Neural progenitor cell (in vitro differentiated cells): ENCODE measurements at regions not wholly inside any gene's neighbourhood (a gene's known extent, or its start where the extent isn't known, plus 50 kb on each side); places are given as distances from the start of the nearest gene placed in this dataset.

Experiments
- DNase-seq: peaks from one replicate; pipeline ENCODE4 v3.0.0-alpha.2; 2016; ENCODE audit warnings: low spot score
- H2AFZ ChIP-seq: fragments of 200-600 bp; sonication (generic); replicated peaks from 2 replicates; pipeline ENCODE4 v1.6.1; 2016; ENCODE audit warnings: antibody characterized with exemption
- H3F3A ChIP-seq: fragments of 200-600 bp; sonication (generic); 2 replicates; pipeline ENCODE4 v1.6.1; 2016; ENCODE audit warnings: antibody characterized with exemption, low read depth
- H3K27ac ChIP-seq: fragments of 200-600 bp; sonication (generic); 2 replicates; pipeline ENCODE4 v1.5.1; 2016; ENCODE audit warnings: mild to moderate bottlenecking
- H3K27me3 ChIP-seq: fragments of 200-600 bp; sonication (generic); 2 replicates; pipeline ENCODE4 v1.6.1; 2016; ENCODE audit warnings: mild to moderate bottlenecking, moderate library complexity
- H3K36me3 ChIP-seq: fragments of 200-600 bp; sonication (generic); 2 replicates; pipeline ENCODE4 v1.5.1; 2016
- H3K4me1 ChIP-seq: fragments of 200-600 bp; sonication (generic); 2 replicates; pipeline ENCODE4 v1.6.1; 2016; ENCODE audit warnings: mixed run types
- H3K4me2 ChIP-seq: fragments of 200-600 bp; sonication (generic); 2 replicates; pipeline ENCODE4 v1.6.1; 2016
- H3K4me3 ChIP-seq: fragments of 200-600 bp; sonication (generic); 2 replicates; pipeline ENCODE4 v1.5.1; 2016
- H3K79me2 ChIP-seq: fragments of 200-600 bp; sonication (generic); 2 replicates; pipeline ENCODE4 v1.6.1; 2016; ENCODE audit warnings: low read depth
- H3K9ac ChIP-seq: fragments of 200-600 bp; sonication (generic); 2 replicates; pipeline ENCODE4 v1.6.1; 2016
- H3K9me3 ChIP-seq: fragments of 200-600 bp; sonication (generic); 2 replicates; pipeline ENCODE4 v1.5.1; 2016; ENCODE audit warnings: low read depth
- H4K20me1 ChIP-seq: fragments of 200-600 bp; sonication (generic); 2 replicates; pipeline ENCODE4 v1.6.1; 2016; ENCODE audit warnings: low read depth
- H3K27ac Mint-ChIP-seq: 3 replicates; pipeline ENCODE4 v1.8.0; 2021; ENCODE audit warnings: mixed read lengths
- H3K27me3 Mint-ChIP-seq: 2 replicates; pipeline ENCODE4 v1.8.0; 2022; ENCODE audit warnings: low read depth, mild to moderate bottlenecking, inconsistent platforms, moderate library complexity, mixed read lengths; ENCODE audit not compliant: insufficient read depth
- H3K36me3 Mint-ChIP-seq: 3 replicates; pipeline ENCODE4 v1.8.0; 2021; ENCODE audit warnings: mixed read lengths
- H3K4me1 Mint-ChIP-seq: 3 replicates; pipeline ENCODE4 v1.8.0; 2021; ENCODE audit warnings: mixed read lengths
- H3K4me3 Mint-ChIP-seq: 3 replicates; pipeline ENCODE4 v1.8.0; 2021; ENCODE audit warnings: mild to moderate bottlenecking, moderate library complexity, mixed read lengths
- H3K9me3 Mint-ChIP-seq: 3 replicates; pipeline ENCODE4 v1.8.0; 2020; ENCODE audit warnings: mixed read lengths
- CTCF ChIP-seq: fragments of 200-600 bp; sonication (generic); IDR thresholded peaks from 2 replicates; pipeline ENCODE4 v1.5.1; 2017; ENCODE audit warnings: antibody characterized with exemption, mild to moderate bottlenecking
- EZH2 ChIP-seq: fragments of 200-600 bp; sonication (generic); IDR thresholded peaks from 2 replicates; pipeline ENCODE4 v1.6.1; 2017; ENCODE audit warnings: antibody characterized with exemption, mild to moderate bottlenecking, moderate library complexity
- EZH2phosphoT487 ChIP-seq: fragments of 200-600 bp; sonication (generic); IDR thresholded peaks from 2 replicates; pipeline ENCODE4 v1.6.1; 2017; ENCODE audit warnings: antibody characterized with exemption

- H3K4me3 ChIP-seq: no peak overlapping the region
- H3F3A ChIP-seq: no peaks in the 10 kb centered on the region
- H3K36me3 ChIP-seq: no peaks in the 10 kb centered on the region
- H2AFZ ChIP-seq: no peak overlapping the region
- H3K4me2 ChIP-seq: no peak overlapping the region
- Mint-ChIP-seq H3K27me3 (no peaks in the 10 kb centered on the region), H3K4me1 (no peaks in the 10 kb centered on the region), H3K4me3 (no peak overlapping the region), H3K36me3 (no peaks in the 10 kb centered on the region), H3K9me3 (no peaks in the 10 kb centered on the region), H3K27ac (no peak overlapping the region)
- no peaks in the 10 kb centered on the region for H3K4me1 ChIP-seq
- H3K79me2 ChIP-seq: no peaks in the 10 kb centered on the region
- no peak for TF ChIP-seq CTCF
- no peak for TF ChIP-seq EZH2phosphoT487
- no peak for TF ChIP-seq EZH2
- H3K27me3 ChIP-seq: no peaks in the 10 kb centered on the region
- H3K9ac ChIP-seq: no peak overlapping the region
- no peaks in the 10 kb centered on the region for H3K9me3 ChIP-seq
- no peaks in the 10 kb centered on the region for H4K20me1 ChIP-seq
- no peak for DNase-seq
- no peak overlapping the region for H3K27ac ChIP-seq
Measured at GRCh38 chr4:160772668-160773067, 1391.1 kb downstream of the FSTL5 start.

- H3K27me3 ChIP-seq: no peaks in the 10 kb centered on the region
- Mint-ChIP-seq H3K27me3 (peaks cover 3% of the 10 kb centered on the region), H3K9me3 (peaks cover 20% of the 10 kb centered on the region), H3K36me3 (no peaks in the 10 kb centered on the region), H3K4me3 (no peak overlapping the region), H3K4me1 (no peaks in the 10 kb centered on the region), H3K27ac (no peak overlapping the region)
- no peaks in the 10 kb centered on the region for H3K4me1 ChIP-seq
- H3K36me3 ChIP-seq: no peaks in the 10 kb centered on the region
- H3K79me2 ChIP-seq: no peaks in the 10 kb centered on the region
- no peak overlapping the region for H3K4me3 ChIP-seq
- TF ChIP-seq EZH2phosphoT487 (no peak), EZH2 (no peak), CTCF (no peak)
- no peaks in the 10 kb centered on the region for H3K9me3 ChIP-seq
- no peak for DNase-seq
- no peak overlapping the region for H2AFZ ChIP-seq
- H4K20me1 ChIP-seq: no peaks in the 10 kb centered on the region
- no peak overlapping the region for H3K27ac ChIP-seq
- H3K4me2 ChIP-seq: no peak overlapping the region
- H3F3A ChIP-seq: no peaks in the 10 kb centered on the region
- no peak overlapping the region for H3K9ac ChIP-seq
Measured at GRCh38 chr4:160795216-160795615, 1368.6 kb downstream of the FSTL5 start.

- H2AFZ ChIP-seq: peak overlapping the region; percentile 30
- Mint-ChIP-seq H3K27me3 (no peaks in the 10 kb centered on the region), H3K4me3 (no peak overlapping the region), H3K27ac (no peak overlapping the region), H3K36me3 (no peaks in the 10 kb centered on the region), H3K9me3 (no peaks in the 10 kb centered on the region), H3K4me1 (no peaks in the 10 kb centered on the region)
- no peaks in the 10 kb centered on the region for H4K20me1 ChIP-seq
- no peaks in the 10 kb centered on the region for H3K36me3 ChIP-seq
- no peaks in the 10 kb centered on the region for H3F3A ChIP-seq
- no peak overlapping the region for H3K4me2 ChIP-seq
- H3K79me2 ChIP-seq: no peaks in the 10 kb centered on the region
- H3K9ac ChIP-seq: no peak overlapping the region
- no peak for DNase-seq
- H3K4me3 ChIP-seq: no peak overlapping the region
- no peaks in the 10 kb centered on the region for H3K9me3 ChIP-seq
- no peaks in the 10 kb centered on the region for H3K27me3 ChIP-seq
- TF ChIP-seq CTCF (peak; percentile 13), EZH2phosphoT487 (no peak)
- H3K27ac ChIP-seq: no peak overlapping the region
- H3K4me1 ChIP-seq: no peaks in the 10 kb centered on the region
Measured at GRCh38 chr4:160808174-160808573, 1355.6 kb downstream of the FSTL5 start.

GRCh38 chr4:160809576-160809975, 1354.2 kb downstream of the FSTL5 start:
- TF ChIP-seq CTCF (no peak), EZH2phosphoT487 (no peak), EZH2 (no peak)
- Histone ChIP-seq H3K27me3 (no peaks in the 10 kb centered on the region), H3K4me2 (no peak overlapping the region), H3F3A (no peaks in the 10 kb centered on the region), H3K79me2 (no peaks in the 10 kb centered on the region), H3K9ac (no peak overlapping the region), H4K20me1 (no peaks in the 10 kb centered on the region), H3K9me3 (no peaks in the 10 kb centered on the region), H3K4me1 (no peaks in the 10 kb centered on the region), H3K36me3 (no peaks in the 10 kb centered on the region), H2AFZ (no peak overlapping the region), H3K27ac (no peak overlapping the region), H3K4me3 (no peak overlapping the region)
- Mint-ChIP-seq H3K4me1 (no peaks in the 10 kb centered on the region), H3K27me3 (no peaks in the 10 kb centered on the region), H3K9me3 (no peaks in the 10 kb centered on the region), H3K36me3 (no peaks in the 10 kb centered on the region), H3K4me3 (no peak overlapping the region), H3K27ac (no peak overlapping the region)
- no peak for DNase-seq
